ENCODE measurements at regions not wholly inside any gene's neighbourhood (a gene's known extent, or its start where the extent isn't known, plus 50 kb on each side); places are given as distances from the start of the nearest gene placed in this dataset.

DNA sequence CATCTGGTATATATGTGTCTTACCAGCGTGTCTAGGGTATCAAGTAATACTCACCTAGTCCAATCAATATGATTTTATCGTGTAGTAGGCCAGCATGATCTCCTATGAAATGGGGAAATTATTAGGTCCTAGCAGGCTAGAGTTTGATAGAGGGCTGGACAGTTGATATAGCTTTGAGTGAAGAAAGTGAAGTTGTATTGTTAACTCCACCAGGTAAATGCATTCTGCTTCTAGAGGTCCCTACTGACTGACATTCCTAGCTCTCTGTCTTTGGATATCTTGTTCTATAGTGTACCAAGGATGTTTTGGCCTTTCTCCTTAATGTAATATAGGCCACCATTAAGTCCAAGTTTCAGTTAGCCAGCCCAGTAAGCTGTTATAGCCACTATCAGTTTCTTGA is 97.4 kb downstream of the EBNA1BP2 start:
- TF ChIP-seq NFIC (IDR thresholded peaks at IDR 0.05; ENCODE audit: borderline replicate concordance), result no peak
- TF ChIP-seq, protein P1, sequence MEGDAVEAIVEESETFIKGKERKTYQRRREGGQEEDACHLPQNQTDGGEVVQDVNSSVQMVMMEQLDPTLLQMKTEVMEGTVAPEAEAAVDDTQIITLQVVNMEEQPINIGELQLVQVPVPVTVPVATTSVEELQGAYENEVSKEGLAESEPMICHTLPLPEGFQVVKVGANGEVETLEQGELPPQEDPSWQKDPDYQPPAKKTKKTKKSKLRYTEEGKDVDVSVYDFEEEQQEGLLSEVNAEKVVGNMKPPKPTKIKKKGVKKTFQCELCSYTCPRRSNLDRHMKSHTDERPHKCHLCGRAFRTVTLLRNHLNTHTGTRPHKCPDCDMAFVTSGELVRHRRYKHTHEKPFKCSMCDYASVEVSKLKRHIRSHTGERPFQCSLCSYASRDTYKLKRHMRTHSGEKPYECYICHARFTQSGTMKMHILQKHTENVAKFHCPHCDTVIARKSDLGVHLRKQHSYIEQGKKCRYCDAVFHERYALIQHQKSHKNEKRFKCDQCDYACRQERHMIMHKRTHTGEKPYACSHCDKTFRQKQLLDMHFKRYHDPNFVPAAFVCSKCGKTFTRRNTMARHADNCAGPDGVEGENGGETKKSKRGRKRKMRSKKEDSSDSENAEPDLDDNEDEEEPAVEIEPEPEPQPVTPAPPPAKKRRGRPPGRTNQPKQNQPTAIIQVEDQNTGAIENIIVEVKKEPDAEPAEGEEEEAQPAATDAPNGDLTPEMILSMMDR (IDR thresholded peaks at IDR 0.05), result no peak

Data from SK-N-SH (cell line).